ENCODE measurements at regions not wholly inside any gene's neighbourhood (a gene's known extent, or its start where the extent isn't known, plus 50 kb on each side); places are given as distances from the start of the nearest gene placed in this dataset.

DNA sequence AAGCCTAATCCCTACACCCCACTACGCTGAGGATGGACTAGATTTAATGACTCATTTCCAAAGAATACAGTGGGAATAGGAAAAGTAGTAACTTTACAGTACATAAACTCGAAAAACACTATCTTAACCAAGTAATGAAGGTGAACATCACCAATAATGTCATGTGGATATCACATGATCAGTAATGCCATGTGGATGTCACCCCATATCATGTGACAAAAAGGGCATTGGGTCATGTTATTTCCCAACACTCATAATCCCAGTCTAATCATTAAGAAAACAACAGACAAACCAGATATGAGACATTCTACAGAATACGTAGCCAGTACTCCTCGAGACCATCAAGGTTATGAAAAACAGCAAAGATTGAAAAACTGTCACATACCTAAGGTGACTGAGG, 667.3 kb upstream of the CRIM1 start:
- Histone ChIP-seq H3K27me3 (no peaks in the 10 kb centered on the region), H3K4me3 (no peak overlapping the region), H3K36me3 (no peaks in the 10 kb centered on the region), H3K27ac (no peak overlapping the region), H3K9me3 (no peaks in the 10 kb centered on the region), H3K4me1 (no peaks in the 10 kb centered on the region)
- no peak for ATAC-seq
- WGBS, 2 donors (ENCODE audit: low coverage in 1 of 2) = 85 to 95% methylated on average over 4 of the region's 4 CpGs
- no peak for TF ChIP-seq POLR2A (IDR thresholded peaks at IDR 0.05)

DNA sequence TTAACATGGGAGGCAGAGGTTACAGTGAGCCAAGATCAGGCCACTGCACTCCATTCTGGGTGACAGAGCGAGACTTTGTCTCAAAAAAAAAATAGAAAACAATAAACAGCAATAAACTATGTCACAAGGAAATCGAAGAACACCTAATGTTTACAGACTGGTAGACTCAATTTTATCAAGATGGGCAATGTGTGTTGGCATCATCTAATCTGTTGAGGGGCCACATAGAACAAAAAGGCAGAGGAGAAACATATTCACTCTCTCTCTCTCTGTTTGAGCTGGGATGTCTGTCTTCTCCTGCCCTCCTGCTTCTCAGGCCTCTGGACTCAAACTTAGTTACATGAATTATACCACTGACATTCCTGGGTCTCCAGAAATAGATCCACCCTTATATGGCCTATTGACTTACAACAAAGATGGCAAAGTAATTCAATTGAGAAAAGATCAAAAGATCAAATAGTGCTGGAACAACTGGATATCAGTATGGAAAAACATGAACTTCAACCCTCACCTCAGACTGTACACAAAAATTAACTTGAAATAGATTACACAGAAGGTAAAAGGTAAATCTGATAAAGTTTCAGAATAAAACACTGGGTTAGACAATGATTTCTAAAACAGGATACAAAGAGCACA, 703.8 kb upstream of the CRIM1 start:
- no peak overlapping the region for H3K27ac ChIP-seq
- H3K36me3 ChIP-seq = no peaks in the 10 kb centered on the region
- H3K27me3 ChIP-seq = no peaks in the 10 kb centered on the region
- H3K4me1 ChIP-seq = no peaks in the 10 kb centered on the region
- no peaks in the 10 kb centered on the region for H3K9me3 ChIP-seq
- WGBS, 2 donors (ENCODE audit: low coverage in 1 of 2) = 92 to 100% methylated on average over 1 to 2 of the region's 2 CpGs
- ATAC-seq = no peak
- no peak overlapping the region for H3K4me3 ChIP-seq
- no peak for TF ChIP-seq POLR2AphosphoS5 (IDR thresholded peaks at IDR 0.05)

DNA sequence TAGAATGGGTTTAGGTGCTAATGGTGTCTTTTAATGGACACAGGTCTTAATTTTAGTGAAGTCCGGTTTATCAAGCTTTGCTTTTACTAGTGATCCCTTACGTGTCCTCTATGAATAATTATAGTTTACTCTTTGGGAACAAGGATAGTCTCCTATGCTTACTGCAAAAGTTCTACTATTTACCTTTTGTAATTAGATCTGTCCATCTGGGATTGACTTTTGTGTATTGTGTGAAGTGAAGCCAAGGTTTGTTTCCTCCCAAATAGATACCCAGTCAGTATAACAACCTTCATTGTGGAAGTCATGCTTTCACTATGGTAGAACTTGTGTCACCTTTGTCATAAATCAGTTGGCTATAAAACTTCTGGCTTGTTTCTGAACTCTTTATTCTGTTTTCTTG, 740.9 kb upstream of the CRIM1 start:
- no peak overlapping the region for H3K4me3 ChIP-seq
- WGBS, 2 donors (ENCODE audit: low coverage in 1 of 2) = 65 to 75% methylated on average over 2 of the region's 2 CpGs

DNA sequence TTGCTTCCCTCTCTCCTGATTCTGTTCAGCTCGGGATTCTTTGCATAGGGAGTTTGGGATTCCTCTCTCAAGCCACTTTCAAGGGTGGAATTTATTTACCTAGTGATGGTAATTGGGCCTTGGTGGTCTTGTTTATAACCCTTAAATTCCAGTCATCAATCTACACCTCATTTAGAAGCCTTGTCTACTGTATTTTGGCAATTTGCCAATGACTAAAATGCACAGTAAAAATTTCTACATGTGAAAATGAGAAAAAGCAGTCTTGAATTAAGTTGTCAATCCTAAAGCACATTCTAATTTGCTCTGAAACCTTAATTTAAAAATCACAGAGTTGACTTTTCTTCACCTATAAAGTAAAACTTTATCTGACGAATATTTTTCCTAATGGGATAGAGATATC, 749.2 kb upstream of the CRIM1 start:
- H3K9me3 ChIP-seq = no peaks in the 10 kb centered on the region
- no peaks in the 10 kb centered on the region for H3K4me1 ChIP-seq
- ATAC-seq = no peak

More for the DNA sequence above, 740.9 kb upstream of the CRIM1 start:
- Histone ChIP-seq H3K4me1 (no peaks in the 10 kb centered on the region), H3K27me3 (no peaks in the 10 kb centered on the region), H3K27ac (no peak overlapping the region), H3K36me3 (no peaks in the 10 kb centered on the region), H3K9me3 (no peaks in the 10 kb centered on the region)
- TF ChIP-seq POLR2A (IDR thresholded peaks at IDR 0.05) (no peak), POLR2AphosphoS5 (IDR thresholded peaks at IDR 0.05) (no peak), EP300 (IDR thresholded peaks at IDR 0.05) (no peak)
- TF ChIP-seq, protein P1, sequence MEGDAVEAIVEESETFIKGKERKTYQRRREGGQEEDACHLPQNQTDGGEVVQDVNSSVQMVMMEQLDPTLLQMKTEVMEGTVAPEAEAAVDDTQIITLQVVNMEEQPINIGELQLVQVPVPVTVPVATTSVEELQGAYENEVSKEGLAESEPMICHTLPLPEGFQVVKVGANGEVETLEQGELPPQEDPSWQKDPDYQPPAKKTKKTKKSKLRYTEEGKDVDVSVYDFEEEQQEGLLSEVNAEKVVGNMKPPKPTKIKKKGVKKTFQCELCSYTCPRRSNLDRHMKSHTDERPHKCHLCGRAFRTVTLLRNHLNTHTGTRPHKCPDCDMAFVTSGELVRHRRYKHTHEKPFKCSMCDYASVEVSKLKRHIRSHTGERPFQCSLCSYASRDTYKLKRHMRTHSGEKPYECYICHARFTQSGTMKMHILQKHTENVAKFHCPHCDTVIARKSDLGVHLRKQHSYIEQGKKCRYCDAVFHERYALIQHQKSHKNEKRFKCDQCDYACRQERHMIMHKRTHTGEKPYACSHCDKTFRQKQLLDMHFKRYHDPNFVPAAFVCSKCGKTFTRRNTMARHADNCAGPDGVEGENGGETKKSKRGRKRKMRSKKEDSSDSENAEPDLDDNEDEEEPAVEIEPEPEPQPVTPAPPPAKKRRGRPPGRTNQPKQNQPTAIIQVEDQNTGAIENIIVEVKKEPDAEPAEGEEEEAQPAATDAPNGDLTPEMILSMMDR (IDR thresholded peaks at IDR 0.05) = no peak
- ATAC-seq = no peak

DNA sequence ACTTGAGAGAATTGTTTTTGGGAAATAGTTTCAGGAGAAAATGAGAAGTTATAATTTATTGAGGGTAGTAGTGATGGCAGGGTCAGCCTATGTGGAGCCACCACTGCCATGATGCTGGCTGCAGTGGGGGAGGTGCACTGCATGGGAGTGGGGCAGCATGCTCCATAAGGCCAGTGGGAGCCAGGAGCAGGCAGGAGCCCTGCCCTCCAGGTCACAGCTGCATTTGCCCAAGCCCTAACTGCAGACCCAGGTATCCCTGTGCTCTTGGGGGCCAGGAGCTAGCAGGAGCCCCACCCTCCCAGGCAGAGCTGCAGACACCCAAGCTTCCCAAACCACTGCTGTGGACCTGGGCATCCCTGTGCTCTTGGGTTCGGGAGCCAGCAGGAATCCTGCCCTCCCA, 757.3 kb upstream of the CRIM1 start:
- Histone ChIP-seq H3K4me1 (no peaks in the 10 kb centered on the region), H3K36me3 (no peaks in the 10 kb centered on the region), H3K4me3 (no peak overlapping the region), H3K27me3 (no peaks in the 10 kb centered on the region), H3K9me3 (no peaks in the 10 kb centered on the region), H3K27ac (no peak overlapping the region)
- ATAC-seq = no peak
- TF ChIP-seq POLR2A (IDR thresholded peaks at IDR 0.05) = no peak
- TF ChIP-seq POLR2AphosphoS5 (IDR thresholded peaks at IDR 0.05) = no peak
- TF ChIP-seq, protein P1 (IDR thresholded peaks at IDR 0.05) = no peak
- no CpG with 5 or more reads among the region's 1 CpG for WGBS, 2 donors (ENCODE audit: low coverage in 1 of 2)

More for the DNA sequence above, 749.2 kb upstream of the CRIM1 start:
- Histone ChIP-seq H3K36me3 (no peaks in the 10 kb centered on the region), H3K27me3 (no peaks in the 10 kb centered on the region), H3K4me3 (no peak overlapping the region), H3K27ac (no peak overlapping the region)
- WGBS, 2 donors (ENCODE audit: low coverage in 1 of 2) = 24 to 70% methylated on average over 1 to 2 of the region's 2 CpGs
- TF ChIP-seq EP300 (IDR thresholded peaks at IDR 0.05) = no peak
- no peak for TF ChIP-seq POLR2A (IDR thresholded peaks at IDR 0.05)
- TF ChIP-seq, protein P1 (IDR thresholded peaks at IDR 0.05) = no peak
- no peak for TF ChIP-seq POLR2AphosphoS5 (IDR thresholded peaks at IDR 0.05)

DNA sequence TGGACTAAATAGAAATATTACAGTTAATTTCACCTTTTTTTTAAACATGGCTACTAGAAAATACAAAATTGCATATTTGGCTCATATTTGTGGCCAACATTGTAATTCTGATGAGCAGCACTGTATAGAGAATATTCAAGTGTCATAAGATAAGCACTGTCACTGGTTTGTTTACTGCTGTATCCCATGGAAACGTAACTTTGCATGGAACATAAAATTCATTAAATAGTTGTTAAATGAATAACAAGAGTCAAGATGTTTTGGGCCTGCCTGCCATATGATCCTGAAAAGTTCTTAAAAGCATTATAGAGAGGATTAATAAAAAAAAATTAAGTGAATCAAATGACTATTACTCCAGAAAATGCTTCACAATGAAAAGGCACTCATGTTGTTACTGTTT, 763.7 kb upstream of the CRIM1 start:
- no peak for ATAC-seq
- TF ChIP-seq, protein P1 (IDR thresholded peaks at IDR 0.05) = no peak
- TF ChIP-seq POLR2AphosphoS5 (IDR thresholded peaks at IDR 0.05) (no peak), EP300 (IDR thresholded peaks at IDR 0.05) (no peak), POLR2A (IDR thresholded peaks at IDR 0.05) (no peak)
- 38 to 70% methylated on average over 1 of the region's 1 CpG for WGBS, 2 donors (ENCODE audit: low coverage in 1 of 2)
- Histone ChIP-seq H3K4me1 (no peaks in the 10 kb centered on the region), H3K4me3 (no peak overlapping the region), H3K27me3 (no peaks in the 10 kb centered on the region), H3K27ac (no peak overlapping the region), H3K9me3 (no peaks in the 10 kb centered on the region), H3K36me3 (no peaks in the 10 kb centered on the region)
